ENCODE measurements at regions not wholly inside any gene's neighbourhood (a gene's known extent, or its start where the extent isn't known, plus 50 kb on each side); places are given as distances from the start of the nearest gene placed in this dataset.

- Histone ChIP-seq H3K36me3 (ENCODE audit: control insufficient read depth in 4 of 4, insufficient read depth in 3 of 4, low read depth in 1 of 4, low read length in 3 of 4) (no peaks in the 10 kb centered on the region), H3K27ac (ENCODE audit: low read depth in 1 of 2, low read length in 2 of 2) (no peak overlapping the region), H3K27me3 (ENCODE audit: control insufficient read depth in 4 of 4, insufficient read depth in 4 of 4, low read length in 3 of 4) (no peaks in the 10 kb centered on the region), H3K9ac (ENCODE audit: low read depth in 1 of 2, low read length in 2 of 2) (no peak overlapping the region), H3K4me1 (ENCODE audit: control insufficient read depth in 4 of 4, insufficient read depth in 4 of 4, low read length in 3 of 4) (peaks cover 3 to 11% (median 7%) of the 10 kb centered on the region in 4 donors), H3K4me3 (ENCODE audit: low read depth in 1 of 3, low read length in 3 of 3) (no peak overlapping the region), H3K9me3 (ENCODE audit: control insufficient read depth in 4 of 4, low read length in 3 of 4) (no peaks in the 10 kb centered on the region)
- TF ChIP-seq FOXA1 (IDR thresholded peaks at IDR 0.05) (no peak), HNF4A (conservative IDR thresholded peaks at IDR 0.05) (no peak), CTCF (IDR thresholded peaks at IDR 0.05; ENCODE audit: low read depth, low read length, missing input control) (no peak), HNF4G (IDR thresholded peaks at IDR 0.05) (no peak), REST (IDR thresholded peaks at IDR 0.05) (no peak), SP1 (IDR thresholded peaks at IDR 0.05) (no peak), RAD21 (IDR thresholded peaks at IDR 0.05) (no peak)
- TF ChIP-seq, protein P1, sequence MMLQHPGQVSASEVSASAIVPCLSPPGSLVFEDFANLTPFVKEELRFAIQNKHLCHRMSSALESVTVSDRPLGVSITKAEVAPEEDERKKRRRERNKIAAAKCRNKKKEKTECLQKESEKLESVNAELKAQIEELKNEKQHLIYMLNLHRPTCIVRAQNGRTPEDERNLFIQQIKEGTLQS (IDR thresholded peaks at IDR 0.05) = no peak
- TF ChIP-seq, protein P2, sequence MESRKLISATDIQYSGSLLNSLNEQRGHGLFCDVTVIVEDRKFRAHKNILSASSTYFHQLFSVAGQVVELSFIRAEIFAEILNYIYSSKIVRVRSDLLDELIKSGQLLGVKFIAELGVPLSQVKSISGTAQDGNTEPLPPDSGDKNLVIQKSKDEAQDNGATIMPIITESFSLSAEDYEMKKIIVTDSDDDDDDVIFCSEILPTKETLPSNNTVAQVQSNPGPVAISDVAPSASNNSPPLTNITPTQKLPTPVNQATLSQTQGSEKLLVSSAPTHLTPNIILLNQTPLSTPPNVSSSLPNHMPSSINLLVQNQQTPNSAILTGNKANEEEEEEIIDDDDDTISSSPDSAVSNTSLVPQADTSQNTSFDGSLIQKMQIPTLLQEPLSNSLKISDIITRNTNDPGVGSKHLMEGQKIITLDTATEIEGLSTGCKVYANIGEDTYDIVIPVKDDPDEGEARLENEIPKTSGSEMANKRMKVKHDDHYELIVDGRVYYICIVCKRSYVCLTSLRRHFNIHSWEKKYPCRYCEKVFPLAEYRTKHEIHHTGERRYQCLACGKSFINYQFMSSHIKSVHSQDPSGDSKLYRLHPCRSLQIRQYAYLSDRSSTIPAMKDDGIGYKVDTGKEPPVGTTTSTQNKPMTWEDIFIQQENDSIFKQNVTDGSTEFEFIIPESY (IDR thresholded peaks at IDR 0.05) = no peak
- WGBS = 92% methylated on average over 9 of the region's 9 CpGs
- no peak for DNase-seq (ENCODE audit: low spot score)
Measured at GRCh38 chr11:70578831-70579230, 180.5 kb downstream of the CTTN start.

GRCh38 chr11:70579316-70579955 is 181.1 kb downstream of the CTTN start:
- Histone ChIP-seq H3K9me3 (ENCODE audit: control insufficient read depth in 4 of 4, low read length in 3 of 4) (no peaks in the 10 kb centered on the region), H3K27me3 (ENCODE audit: control insufficient read depth in 4 of 4, insufficient read depth in 4 of 4, low read length in 3 of 4) (no peaks in the 10 kb centered on the region), H3K9ac (ENCODE audit: low read depth in 1 of 2, low read length in 2 of 2) (no peak overlapping the region), H3K27ac (ENCODE audit: low read depth in 1 of 2, low read length in 2 of 2) (no peak overlapping the region), H3K4me1 (ENCODE audit: control insufficient read depth in 4 of 4, insufficient read depth in 4 of 4, low read length in 3 of 4) (peaks cover 3 to 11% (median 7%) of the 10 kb centered on the region in 4 donors), H3K4me3 (ENCODE audit: low read depth in 1 of 3, low read length in 3 of 3) (no peak overlapping the region), H3K36me3 (ENCODE audit: control insufficient read depth in 4 of 4, insufficient read depth in 3 of 4, low read depth in 1 of 4, low read length in 3 of 4) (no peaks in the 10 kb centered on the region)
- 84% methylated on average over 14 of the region's 14 CpGs for WGBS
- no peak for DNase-seq (ENCODE audit: low spot score)
- TF ChIP-seq FOXA1 (IDR thresholded peaks at IDR 0.05) (no peak), RXRA (IDR thresholded peaks at IDR 0.05) (no peak), SP1 (IDR thresholded peaks at IDR 0.05) (no peak), GABPA (IDR thresholded peaks at IDR 0.05 in 1 of 2, conservative IDR thresholded peaks at IDR 0.05 in 1 of 2) (no peak), CTCF (IDR thresholded peaks at IDR 0.05; ENCODE audit: low read depth, low read length, missing input control) (no peak), YY1 (IDR thresholded peaks at IDR 0.05) (no peak), EGR1 (IDR thresholded peaks at IDR 0.05; ENCODE audit: low read depth in 2 of 2) (no peak), HNF4G (IDR thresholded peaks at IDR 0.05) (no peak), FOXA2 (IDR thresholded peaks at IDR 0.05) (no peak), JUND (IDR thresholded peaks at IDR 0.05) (no peak), MAX (IDR thresholded peaks at IDR 0.05) (no peak), HNF4A (conservative IDR thresholded peaks at IDR 0.05) (no peak), NR2F2 (IDR thresholded peaks at IDR 0.05) (no peak), TAF1 (conservative IDR thresholded peaks at IDR 0.05) (no peak), RAD21 (IDR thresholded peaks at IDR 0.05) (no peak)
- TF ChIP-seq, protein P1 (IDR thresholded peaks at IDR 0.05) = no peak
- TF ChIP-seq, protein P2 (IDR thresholded peaks at IDR 0.05) = no peak

Data from liver (tissue), 8 donors.